H1 (cell line): ENCODE measurements at regions not wholly inside any gene's neighbourhood (a gene's known extent, or its start where the extent isn't known, plus 50 kb on each side); places are given as distances from the start of the nearest gene placed in this dataset.

Experiments
- CTCF ChIA-PET: fragments of 300-600 bp; sonication (Branson Sonifier 250); formaldehyde crosslinking; loops from one replicate; lab custom pipeline; 2021; ENCODE audit not compliant: partially characterized antibody; lab: Charles Lee
- POLR2A ChIA-PET: fragments of 300-600 bp; sonication (Branson Sonifier 250); formaldehyde crosslinking; loops from one replicate; lab custom pipeline; 2021; ENCODE audit warnings: inconsistent platforms; ENCODE audit not compliant: partially characterized antibody; lab: Charles Lee
- DNase-seq, 2 experiments: peaks; one replicate each; pipeline versions ENCODE4 v3.0.0 to v3.0.0-alpha.2; 2010 to 2022; ENCODE audit warnings: low spot score in 2 of 2, low read depth in 1 of 2, mixed read lengths in 1 of 2
- FAIRE-seq: peaks from 2 replicates; lab custom pipeline; 2011; peaks lifted over from hg19 to GRCh38; lab: Jason Lieb, UNC
- H2AFZ ChIP-seq: 2 replicates; pipeline ENCODE4 v1.8.1; 2012; ENCODE audit warnings: low read length, inconsistent platforms
- H2AK5ac ChIP-seq: 2 replicates; pipeline ENCODE4 v1.6.1; 2013; ENCODE audit warnings: low read depth, low read length
- H2BK120ac ChIP-seq: replicated peaks from 2 replicates; pipeline ENCODE3; 2013; ENCODE audit warnings: low read depth, low read length, inconsistent platforms
- H2BK12ac ChIP-seq: 2 replicates; pipeline ENCODE4 v1.6.1; 2013; ENCODE audit warnings: low read depth, low read length
- H2BK15ac ChIP-seq: 2 replicates; pipeline ENCODE4 v1.6.1; 2013; ENCODE audit warnings: low read length
- H2BK20ac ChIP-seq: 2 replicates; pipeline ENCODE4 v1.6.1; 2013; ENCODE audit warnings: low read length
- H2BK5ac ChIP-seq: 2 replicates; pipeline ENCODE4 v1.6.1; 2013; ENCODE audit warnings: low read depth, low read length
- H3K14ac ChIP-seq: 2 replicates; pipeline ENCODE4 v1.6.1; 2013; ENCODE audit warnings: inconsistent platforms; ENCODE audit not compliant: insufficient read length
- H3K18ac ChIP-seq: 2 replicates; pipeline ENCODE4 v1.6.1; 2013; ENCODE audit warnings: low read length; ENCODE audit errors: extremely low read depth
- H3K23ac ChIP-seq: 2 replicates; pipeline ENCODE4 v1.6.1; 2013; ENCODE audit warnings: inconsistent platforms; ENCODE audit not compliant: insufficient read length
- H3K23me2 ChIP-seq: 2 replicates; pipeline ENCODE4 v1.6.1; 2013; ENCODE audit warnings: low read depth, low read length
- H3K27ac ChIP-seq: 2 replicates; pipeline ENCODE4 v1.6.1; 2011; ENCODE audit warnings: low read depth, low read length, inconsistent platforms
- H3K27me3 ChIP-seq, 4 experiments: replicated peaks in 1 of 4; 1 replicate in 1 of 4; 2 replicates in 3 of 4; pipeline versions ENCODE4 v1.6.1 to v1.8.1; 2011 to 2013; ENCODE audit warnings: low read length in 3 of 4, mild to moderate bottlenecking in 3 of 4, inconsistent platforms in 2 of 4, mixed read lengths in 2 of 4, moderate library complexity in 1 of 4; ENCODE audit not compliant: control insufficient read depth in 3 of 4, insufficient read depth in 3 of 4; ENCODE audit errors: extremely low read depth in 1 of 4
- H3K36me3 ChIP-seq, 4 experiments: 2 replicates each; pipeline versions ENCODE4 v1.6.1 to v1.8.1; 2011 to 2013; ENCODE audit warnings: mild to moderate bottlenecking in 4 of 4, low read length in 3 of 4, moderate library complexity in 2 of 4, control low read depth in 1 of 4, inconsistent platforms in 1 of 4; ENCODE audit not compliant: insufficient read depth in 4 of 4, control insufficient read depth in 2 of 4
- H3K4ac ChIP-seq: replicated peaks from 2 replicates; pipeline ENCODE3; 2013; ENCODE audit warnings: low read length, low read depth, mixed read lengths, inconsistent platforms; ENCODE audit not compliant: insufficient read length
- H3K4me1 ChIP-seq, 4 experiments: replicated peaks in 1 of 4; 1 replicate in 1 of 4; 2 replicates in 3 of 4; pipeline versions ENCODE4 v1.6.1 to v1.8.1; 2011 to 2013; ENCODE audit warnings: low read length in 3 of 4, inconsistent platforms in 2 of 4, mixed read lengths in 1 of 4; ENCODE audit not compliant: insufficient read depth in 4 of 4, control insufficient read depth in 3 of 4
- H3K4me2 ChIP-seq, 2 experiments: 2 replicates each; pipeline versions ENCODE4 v1.6.1 to v1.8.1; 2011 to 2013; ENCODE audit warnings: low read depth in 2 of 2, low read length in 2 of 2, control low read depth in 1 of 2, inconsistent platforms in 1 of 2, mild to moderate bottlenecking in 1 of 2; ENCODE audit not compliant: insufficient read depth in 1 of 2
- H3K4me3 ChIP-seq, 4 experiments: fragments of 200-600, 300-600 bp in 1 of 4; sonication (generic), shearing (Covaris generic), sonication (Bioruptor Twin) in 1 of 4; 2 replicates each; pipeline versions ENCODE4 v1.5.1 to v1.8.1; 2011 to 2016; ENCODE audit warnings: low read length in 4 of 4, low read depth in 3 of 4, control low read depth in 2 of 4, inconsistent platforms in 2 of 4, mild to moderate bottlenecking in 2 of 4, mixed read lengths in 1 of 4, moderate library complexity in 1 of 4; ENCODE audit not compliant: insufficient read depth in 2 of 4; ENCODE audit errors: extremely low read depth in 1 of 4
- H3K56ac ChIP-seq: replicated peaks from 2 replicates; pipeline ENCODE3; 2013; ENCODE audit warnings: low read depth, mild to moderate bottlenecking, mixed read lengths, low read length, inconsistent platforms; ENCODE audit not compliant: insufficient read length
- H3K79me1 ChIP-seq: 2 replicates; pipeline ENCODE4 v1.6.1; 2013; ENCODE audit warnings: low read depth, low read length, control low read depth
- H3K79me2 ChIP-seq, 2 experiments: 2 replicates each; pipeline versions ENCODE4 v1.6.1 to v1.8.1; 2012 to 2013; ENCODE audit warnings: low read length in 2 of 2, mild to moderate bottlenecking in 2 of 2, inconsistent platforms in 1 of 2; ENCODE audit not compliant: insufficient read depth in 2 of 2, control insufficient read depth in 1 of 2
- H3K9ac ChIP-seq, 4 experiments: replicated peaks in 1 of 4; 1 replicate in 1 of 4; 2 replicates in 3 of 4; pipeline versions ENCODE4 v1.6.1 to v1.8.1; 2011 to 2013; ENCODE audit warnings: low read depth in 3 of 4, low read length in 3 of 4, control low read depth in 2 of 4, mild to moderate bottlenecking in 2 of 4, moderate library complexity in 2 of 4, inconsistent platforms in 1 of 4; ENCODE audit errors: extremely low read depth in 1 of 4
- H3K9me3 ChIP-seq, 2 experiments: 2 replicates each; pipeline versions ENCODE4 v1.6.1 to v1.8.1; 2012 to 2013; ENCODE audit warnings: mild to moderate bottlenecking in 2 of 2, moderate library complexity in 2 of 2, control low read depth in 1 of 2, inconsistent platforms in 1 of 2, low read depth in 1 of 2, low read length in 1 of 2, mixed read lengths in 1 of 2; ENCODE audit not compliant: insufficient read depth in 2 of 2
- H4K20me1 ChIP-seq, 2 experiments: replicated peaks in 1 of 2; 2 replicates each; pipeline versions ENCODE3 to v1.8.1; 2011 to 2013; ENCODE audit warnings: inconsistent platforms in 2 of 2, low read length in 2 of 2, mild to moderate bottlenecking in 1 of 2; ENCODE audit not compliant: insufficient read depth in 2 of 2, control insufficient read depth in 1 of 2
- H4K5ac ChIP-seq: 2 replicates; pipeline ENCODE4 v1.6.1; 2013; ENCODE audit warnings: low read length, low read depth, mixed read lengths, inconsistent platforms; ENCODE audit not compliant: insufficient read length
- H4K8ac ChIP-seq: 2 replicates; pipeline ENCODE4 v1.8.0; 2013; ENCODE audit warnings: mild to moderate bottlenecking, moderate library complexity, low read length, inconsistent platforms; ENCODE audit not compliant: insufficient read depth; ENCODE audit errors: extremely low read depth
- H4K91ac ChIP-seq: replicated peaks from 2 replicates; pipeline ENCODE3; 2013; ENCODE audit warnings: low read length, mixed read lengths, inconsistent platforms; ENCODE audit not compliant: insufficient read length
- ATF2 ChIP-seq: IDR thresholded peaks from 2 replicates; pipeline ENCODE4 v1.6.1; 2012; ENCODE audit warnings: low read length, inconsistent platforms
- ATF3 ChIP-seq: IDR thresholded peaks from 2 replicates; pipeline ENCODE4 v1.6.1; 2011; ENCODE audit warnings: low read depth, mild to moderate bottlenecking, low read length; ENCODE audit not compliant: insufficient read depth
- CEBPB ChIP-seq: IDR thresholded peaks from 2 replicates; pipeline ENCODE4 v1.6.1; 2012; ENCODE audit warnings: low read depth, low read length
- FOSL1 ChIP-seq: IDR thresholded peaks from 2 replicates; pipeline ENCODE4 v1.6.1; 2011; ENCODE audit warnings: mild to moderate bottlenecking, low read depth, low read length, moderate library complexity; ENCODE audit not compliant: insufficient read depth
- HDAC2 ChIP-seq, 2 experiments: fragments of 300-600 bp in 1 of 2; sonication (generic) in 1 of 2; IDR thresholded peaks; 2 replicates each; pipeline ENCODE4 v1.6.1; 2011 to 2012; ENCODE audit warnings: low read depth in 2 of 2, low read length in 2 of 2, mild to moderate bottlenecking in 2 of 2, moderate library complexity in 2 of 2, borderline replicate concordance in 1 of 2, inconsistent platforms in 1 of 2
- HDAC6 ChIP-seq: IDR thresholded peaks from one replicate; pipeline ENCODE4 v1.7.1; 2012; ENCODE audit warnings: low read depth, mild to moderate bottlenecking, inconsistent platforms, low read length, moderate library complexity
- RFX5 ChIP-seq: IDR thresholded peaks from 2 replicates; pipeline ENCODE4 v1.6.1; 2011; ENCODE audit warnings: low read depth, low read length, improper control_type of control experiment, borderline replicate concordance
- SIRT6 ChIP-seq: IDR thresholded peaks from one replicate; pipeline ENCODE4 v1.7.1; 2012; ENCODE audit warnings: low read length, inconsistent platforms
- WGBS, 2 experiments: shearing (Covaris generic) in 1 of 2; methylation state at CpG; one replicate each; pipeline versions ENCODE4 v1.1.6 to v1.1.7; 2013 to 2015; ENCODE audit warnings: low lambda C conversion rate in 2 of 2, mixed read lengths in 2 of 2, inconsistent platforms in 1 of 2, low coverage in 1 of 2, missing lambda C conversion rate in 1 of 2; ENCODE audit not compliant: insufficient replicate concordance in 2 of 2, insufficient coverage in 1 of 2, insufficient read length in 1 of 2; ENCODE audit errors: extremely low coverage in 1 of 2, missing lambda C conversion rate in 1 of 2; 5-methylcytosine and 5-hydroxymethylcytosine counted together

- Histone ChIP-seq H2AFZ (no peak overlapping the region), H4K8ac (no peak overlapping the region), H3K23me2 (no peaks in the 10 kb centered on the region), H2BK12ac (no peak overlapping the region), H4K20me1 (no peaks in the 10 kb centered on the region), H3K27me3 (no peaks in the 10 kb centered on the region), H3K9me3 (no peaks in the 10 kb centered on the region), H3K36me3 (no peaks in the 10 kb centered on the region), H2BK15ac (no peak overlapping the region), H2BK20ac (no peak overlapping the region), H3K18ac (no peak overlapping the region), H2BK5ac (no peak overlapping the region), H4K91ac (no peak overlapping the region), H3K23ac (no peak overlapping the region), H3K9ac (no peak overlapping the region; a peak in 1 of 7 replicates), H3K4ac (no peak overlapping the region), H3K14ac (no peak overlapping the region), H3K4me1 (no peaks in the 10 kb centered on the region; a peak in 1 of 7 replicates), H3K27ac (no peak overlapping the region), H4K5ac (no peak overlapping the region), H3K79me1 (no peaks in the 10 kb centered on the region), H3K56ac (no peak overlapping the region), H3K4me3 (no peak overlapping the region), H3K4me2 (no peak overlapping the region), H2BK120ac (no peak overlapping the region), H3K79me2 (no peaks in the 10 kb centered on the region), H2AK5ac (no peak overlapping the region)
- ChIA-PET POLR2A (interaction anchor here (0.6 kb wide), 1 partner anchor 27 kb away, joined by 3 read pairs; no protein-coding TSS in a partner anchor), CTCF (interaction anchor here (0.6 to 1.7 kb wide), 5 partner anchors 12 to 921 kb away, joined by 3 read pairs; no protein-coding TSS in a partner anchor)
- FAIRE-seq (no peak), DNase-seq (no peak)
- WGBS, 2 experiments = 86% methylated on average over 4 of the region's 5 CpGs; no CpG with 5 or more reads in 1 of the 2 experiments
- no peak for TF ChIP-seq SIRT6
- no peak for TF ChIP-seq FOSL1
- no peak for TF ChIP-seq HDAC2 (IDR thresholded peaks at IDR 0.05; ENCODE audit: borderline replicate concordance in 1 of 2, low read depth in 2 of 2, low read length in 2 of 2)
- TF ChIP-seq CEBPB = no peak
- TF ChIP-seq ATF3 = no peak
- no peak for TF ChIP-seq RFX5
- TF ChIP-seq HDAC6 = no peak
- TF ChIP-seq ATF2 = no peak
Measured at GRCh38 chr12:89988188-89988915, 279.7 kb upstream of the ATP2B1 start.
